Caco-2 (cell line): ENCODE measurements at regions not wholly inside any gene's neighbourhood (a gene's known extent, or its start where the extent isn't known, plus 50 kb on each side); places are given as distances from the start of the nearest gene placed in this dataset.

ENCODE experiments used
- BruUV-seq: library from RNA; stranded (reverse); fragments of 400-500 nt; replicated peaks from 2 replicates; lab custom pipeline; 2021; lab: Mats Ljungman, UMichigan
- CTCF ChIA-PET: fragments of 300-600 bp; sonication (Branson Sonifier 250); formaldehyde crosslinking; loops from one replicate; lab custom pipeline; 2022; ENCODE audit warnings: antibody characterized with exemption; lab: Charles Lee
- POLR2A ChIA-PET: fragments of 300-600 bp; sonication (Branson Sonifier 250); formaldehyde crosslinking; loops from one replicate; lab custom pipeline; 2022; ENCODE audit warnings: antibody characterized with exemption; lab: Charles Lee
- DNase-seq, 2 experiments: peaks; one replicate each; pipeline versions ENCODE4 v3.0.0 to v3.0.0-alpha.2; 2020 to 2022
- H3K27me3 ChIP-seq: replicated peaks from 2 replicates; pipeline ENCODE4 v1.6.0; 2011; ENCODE audit warnings: low read length; ENCODE audit not compliant: control insufficient read depth, insufficient read depth
- H3K36me3 ChIP-seq: 2 replicates; pipeline ENCODE4 v1.5.1; 2011; ENCODE audit warnings: low read length; ENCODE audit not compliant: control insufficient read depth, insufficient read depth
- H3K4me1 ChIP-seq: fragments of 250-450 bp; sonication (Bioruptor Pico); 2 replicates; pipeline ENCODE4 v1.5.1; 2020; ENCODE audit warnings: mild to moderate bottlenecking
- H3K4me3 ChIP-seq: 2 replicates; pipeline ENCODE4 v1.5.1; 2011; ENCODE audit warnings: low read depth, mild to moderate bottlenecking, control low read depth, low read length
- H3K9me3 ChIP-seq: fragments of 250-450 bp; sonication (Bioruptor Pico); 2 replicates; pipeline ENCODE4 v1.5.1; 2020; ENCODE audit warnings: mild to moderate bottlenecking, moderate library complexity
- H3K27ac Mint-ChIP-seq: one replicate; pipeline ENCODE4 v1.8.0; 2022; ENCODE audit warnings: mixed read lengths; ENCODE audit not compliant: unreplicated experiment
- H3K27me3 Mint-ChIP-seq: one replicate; pipeline ENCODE4 v1.8.0; 2022; ENCODE audit warnings: mixed read lengths; ENCODE audit not compliant: insufficient read depth, unreplicated experiment
- H3K36me3 Mint-ChIP-seq: one replicate; pipeline ENCODE4 v1.8.0; 2022; ENCODE audit warnings: mild to moderate bottlenecking, mixed read lengths; ENCODE audit not compliant: insufficient read depth, unreplicated experiment
- H3K4me1 Mint-ChIP-seq: one replicate; pipeline ENCODE4 v1.8.0; 2022; ENCODE audit warnings: low read depth, mixed read lengths; ENCODE audit not compliant: unreplicated experiment
- H3K4me3 Mint-ChIP-seq: one replicate; pipeline ENCODE4 v1.8.0; 2022; ENCODE audit warnings: mild to moderate bottlenecking, moderate library complexity, mixed read lengths; ENCODE audit not compliant: unreplicated experiment
- H3K9me3 Mint-ChIP-seq: one replicate; pipeline ENCODE4 v1.8.0; 2022; ENCODE audit warnings: mixed read lengths; ENCODE audit not compliant: unreplicated experiment
- intact Hi-C: fragments of 100-400 bp; cut with micrococcal nuclease; formaldehyde crosslinking; loops from one replicate; pipeline ENCODE4 v1.10.0; 2022; ENCODE audit not compliant: unreplicated experiment
- TF ChIP-seq, protein P1 (sequence below), 2 experiments: fragments of 200-600 bp in 1 of 2; IDR thresholded peaks; 1 replicate in 1 of 2; 2 replicates in 1 of 2; pipeline versions ENCODE4 v1.5.1 to v1.8.0; 2011 to 2022; ENCODE audit warnings: antibody characterized with exemption in 1 of 2, control low read depth in 1 of 2, inconsistent platforms in 1 of 2, low read depth in 1 of 2, low read length in 1 of 2, mild to moderate bottlenecking in 1 of 2, moderate library complexity in 1 of 2; ENCODE audit not compliant: insufficient read depth in 1 of 2, severe bottlenecking in 1 of 2, unreplicated experiment in 1 of 2

DNA sequence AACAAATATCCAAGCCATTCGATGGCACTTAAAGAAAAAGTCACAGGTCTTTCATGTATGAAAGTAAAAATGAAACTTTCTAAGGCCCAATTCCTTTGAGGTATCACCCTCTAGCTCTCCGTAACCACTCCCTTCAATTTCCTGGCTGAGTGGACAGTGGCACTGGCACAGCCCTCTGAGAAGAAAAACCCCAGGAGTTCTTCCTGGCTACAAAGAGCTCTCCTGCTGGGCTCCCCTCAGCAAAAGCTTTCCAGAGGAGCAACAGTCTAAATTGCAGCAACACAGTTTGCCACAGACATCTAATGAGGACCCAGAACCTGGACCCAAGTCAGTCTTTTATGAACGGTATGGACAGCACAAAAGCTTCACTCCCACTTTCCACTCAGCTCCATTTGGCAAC lies 71.8 kb downstream of the FUNDC1 start:
- no peak overlapping the region for H3K4me3 Mint-ChIP-seq
- no peak overlapping the region for H3K27ac Mint-ChIP-seq
- Histone ChIP-seq H3K4me3 (no peak overlapping the region), H3K9me3 (no peaks in the 10 kb centered on the region), H3K27me3 (no peaks in the 10 kb centered on the region), H3K36me3 (no peaks in the 10 kb centered on the region), H3K4me1 (no peaks in the 10 kb centered on the region)
- TF ChIP-seq, protein P1, sequence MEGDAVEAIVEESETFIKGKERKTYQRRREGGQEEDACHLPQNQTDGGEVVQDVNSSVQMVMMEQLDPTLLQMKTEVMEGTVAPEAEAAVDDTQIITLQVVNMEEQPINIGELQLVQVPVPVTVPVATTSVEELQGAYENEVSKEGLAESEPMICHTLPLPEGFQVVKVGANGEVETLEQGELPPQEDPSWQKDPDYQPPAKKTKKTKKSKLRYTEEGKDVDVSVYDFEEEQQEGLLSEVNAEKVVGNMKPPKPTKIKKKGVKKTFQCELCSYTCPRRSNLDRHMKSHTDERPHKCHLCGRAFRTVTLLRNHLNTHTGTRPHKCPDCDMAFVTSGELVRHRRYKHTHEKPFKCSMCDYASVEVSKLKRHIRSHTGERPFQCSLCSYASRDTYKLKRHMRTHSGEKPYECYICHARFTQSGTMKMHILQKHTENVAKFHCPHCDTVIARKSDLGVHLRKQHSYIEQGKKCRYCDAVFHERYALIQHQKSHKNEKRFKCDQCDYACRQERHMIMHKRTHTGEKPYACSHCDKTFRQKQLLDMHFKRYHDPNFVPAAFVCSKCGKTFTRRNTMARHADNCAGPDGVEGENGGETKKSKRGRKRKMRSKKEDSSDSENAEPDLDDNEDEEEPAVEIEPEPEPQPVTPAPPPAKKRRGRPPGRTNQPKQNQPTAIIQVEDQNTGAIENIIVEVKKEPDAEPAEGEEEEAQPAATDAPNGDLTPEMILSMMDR (IDR thresholded peaks at IDR 0.05; ENCODE audit: insufficient read depth in 1 of 2, low read depth in 1 of 2, low read length in 1 of 2, severe bottlenecking in 1 of 2, unreplicated experiment in 1 of 2): no peak
- no peaks in the 10 kb centered on the region for H3K27me3 Mint-ChIP-seq
- CTCF ChIA-PET: no interaction called here
- no TSS peak for BruUV-seq
- intact Hi-C loops: no loop called here
- no peaks in the 10 kb centered on the region for H3K36me3 Mint-ChIP-seq
- POLR2A ChIA-PET: no interaction called here
- no peaks in the 10 kb centered on the region for H3K9me3 Mint-ChIP-seq
- no peak for DNase-seq
- no peaks in the 10 kb centered on the region for H3K4me1 Mint-ChIP-seq

DNA sequence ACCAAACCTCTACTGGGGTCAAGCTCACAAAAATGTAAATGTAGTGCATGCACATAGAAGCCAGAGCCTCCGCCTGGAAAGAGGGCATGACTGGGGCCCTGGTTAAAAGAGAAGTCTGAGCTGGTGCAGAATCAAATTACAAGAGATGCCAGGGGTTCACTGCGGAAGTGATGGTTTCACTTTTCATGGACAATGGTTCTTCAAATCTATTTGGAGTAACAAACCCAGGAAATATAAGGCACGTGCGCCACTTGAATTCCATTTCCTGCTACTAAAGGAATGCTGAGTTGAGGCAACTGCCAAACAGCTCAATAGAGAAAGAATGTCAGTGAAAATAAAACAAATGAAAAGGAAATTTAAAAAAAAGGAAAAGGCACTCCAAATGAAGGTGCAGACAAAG lies 79.8 kb downstream of the FUNDC1 start:
- Histone ChIP-seq H3K36me3 (no peaks in the 10 kb centered on the region), H3K9me3 (no peaks in the 10 kb centered on the region), H3K27me3 (no peaks in the 10 kb centered on the region), H3K4me1 (no peaks in the 10 kb centered on the region), H3K4me3 (no peak overlapping the region)
- Mint-ChIP-seq H3K4me3 (no peak overlapping the region), H3K4me1 (no peaks in the 10 kb centered on the region), H3K27ac (no peak overlapping the region), H3K27me3 (no peaks in the 10 kb centered on the region), H3K9me3 (no peaks in the 10 kb centered on the region), H3K36me3 (no peaks in the 10 kb centered on the region)
- TF ChIP-seq, protein P1 (IDR thresholded peaks at IDR 0.05; ENCODE audit: insufficient read depth in 1 of 2, low read depth in 1 of 2, low read length in 1 of 2, severe bottlenecking in 1 of 2, unreplicated experiment in 1 of 2): no peak
- BruUV-seq: no TSS peak
- intact Hi-C loops: no loop called here
- ChIA-PET POLR2A (no interaction called here), CTCF (no interaction called here)
- no peak for DNase-seq

DNA sequence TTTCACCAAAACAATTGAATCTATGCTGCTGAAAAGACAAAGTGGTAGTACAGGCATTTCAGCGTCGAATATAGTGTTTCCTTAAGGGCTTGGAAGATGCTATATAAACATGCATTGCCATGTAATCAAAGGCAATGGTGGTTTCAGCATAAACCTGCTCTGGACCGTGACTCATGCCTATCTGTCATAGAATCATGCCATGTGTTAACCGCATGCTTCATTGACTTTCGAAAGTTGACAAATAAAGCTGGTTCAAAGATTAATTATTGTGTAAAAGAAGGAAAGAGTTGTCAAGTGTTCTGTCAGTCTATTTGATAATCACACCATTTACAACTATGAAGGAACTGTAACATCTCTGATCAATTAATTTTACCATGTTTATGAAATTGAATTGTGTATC lies 83.2 kb downstream of the FUNDC1 start:
- Histone ChIP-seq H3K36me3 (no peaks in the 10 kb centered on the region), H3K4me1 (no peaks in the 10 kb centered on the region), H3K4me3 (no peak overlapping the region), H3K27me3 (no peaks in the 10 kb centered on the region), H3K9me3 (no peaks in the 10 kb centered on the region)
- BruUV-seq: no TSS peak
- DNase-seq: no peak
- Mint-ChIP-seq H3K36me3 (no peaks in the 10 kb centered on the region), H3K27me3 (no peaks in the 10 kb centered on the region), H3K9me3 (no peaks in the 10 kb centered on the region), H3K4me1 (no peaks in the 10 kb centered on the region), H3K27ac (no peak overlapping the region), H3K4me3 (no peak overlapping the region)
- intact Hi-C loops: no loop called here
- ChIA-PET CTCF (no interaction called here), POLR2A (no interaction called here)
- TF ChIP-seq, protein P1 (IDR thresholded peaks at IDR 0.05; ENCODE audit: insufficient read depth in 1 of 2, low read depth in 1 of 2, low read length in 1 of 2, severe bottlenecking in 1 of 2, unreplicated experiment in 1 of 2): no peak
